NCI-H2227 treated with DMSO at 0.1 percent for 48 hours (cell line): ENCODE measurements at regions not wholly inside any gene's neighbourhood (a gene's known extent, or its start where the extent isn't known, plus 50 kb on each side); places are given as distances from the start of the nearest gene placed in this dataset.
"Not testable (repeated sequence)": the region's sequence is repeated elsewhere in the genome, so short reads cannot be mapped to it uniquely, and the experiment has no call there.

Source experiments
- DNase-seq: peaks from one replicate; lab custom pipeline; 2025; lab: John Stamatoyannopoulos, UW

DNA sequence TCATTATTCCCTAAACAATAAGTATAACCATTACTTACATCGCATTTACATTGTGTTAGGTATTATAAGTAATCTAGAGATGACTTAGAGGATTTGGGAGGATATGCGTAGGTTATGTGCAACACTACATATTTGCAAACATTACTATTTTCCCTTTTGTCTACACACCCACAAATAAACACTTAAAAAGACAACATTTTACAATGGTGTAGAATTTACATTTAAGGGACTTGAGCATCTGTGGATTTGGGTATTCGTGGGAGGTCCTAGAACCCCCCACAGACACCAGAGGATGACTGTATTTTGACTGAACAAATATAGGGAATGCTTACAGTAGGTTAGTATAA, 220.2 kb upstream of the MYO3A start:
- DNase-seq, result no peak

GRCh38 chr10:25724241-25724640, 209.8 kb upstream of the MYO3A start:
- DNase-seq, result no peak

DNA sequence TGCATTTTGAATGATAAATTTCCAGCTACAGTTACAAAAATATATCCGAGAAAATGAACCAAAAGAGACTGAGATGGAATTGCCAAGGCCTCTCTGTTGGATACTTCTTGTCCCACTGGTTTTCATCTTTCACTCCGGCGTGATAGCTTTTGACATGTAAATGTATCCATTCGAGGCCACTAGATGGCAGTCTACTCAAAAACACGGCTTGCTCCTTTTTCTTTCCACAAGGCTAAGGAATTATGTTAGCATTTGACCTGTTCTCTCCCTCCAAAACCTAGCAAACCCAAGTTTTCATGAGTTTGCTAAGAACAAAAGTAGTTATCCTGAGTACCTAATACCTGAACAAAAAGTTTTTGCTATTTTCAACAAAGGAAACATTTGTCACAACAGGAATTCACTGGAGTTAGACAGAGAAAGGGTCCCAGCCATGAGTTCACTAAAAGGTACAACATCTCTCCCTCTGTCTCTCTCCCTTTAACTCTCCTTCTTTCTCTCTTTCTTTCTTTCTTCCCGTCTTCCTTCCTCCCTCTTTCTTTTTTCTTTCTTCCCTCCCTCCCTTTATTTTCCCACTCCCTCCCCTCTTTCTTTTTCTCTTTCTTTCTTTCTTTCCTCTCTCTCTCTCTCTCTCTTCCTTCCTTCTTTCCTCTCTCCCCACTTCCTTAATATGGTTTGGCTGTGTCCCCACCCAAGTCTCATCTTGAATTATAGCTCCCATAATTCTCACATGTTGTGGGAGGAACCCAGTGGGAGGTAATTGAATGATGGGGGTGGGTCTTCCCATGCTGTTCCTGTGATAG, 207.9 kb upstream of the MYO3A start:
- DNase-seq, result peak; percentile 81

DNA sequence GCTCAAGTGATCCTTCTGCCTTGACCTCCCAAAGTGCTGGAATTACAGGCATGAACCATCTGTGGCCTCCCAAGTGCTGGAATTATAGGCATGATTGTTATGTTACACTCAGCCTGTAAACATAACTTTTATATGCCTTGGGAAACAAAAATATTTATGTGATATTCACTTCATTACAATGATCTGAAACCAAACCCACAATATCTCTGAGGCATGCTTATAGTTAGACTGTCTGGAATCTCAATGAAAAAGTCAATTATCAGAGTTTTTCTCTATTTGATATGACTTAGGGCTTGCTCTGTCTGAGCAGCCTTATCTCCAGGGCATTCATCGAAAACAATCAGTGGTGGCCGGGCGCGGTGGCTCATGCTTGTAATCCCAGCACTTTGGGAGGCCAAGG, 195.3 kb upstream of the MYO3A start:
- DNase-seq, result no peak

DNA sequence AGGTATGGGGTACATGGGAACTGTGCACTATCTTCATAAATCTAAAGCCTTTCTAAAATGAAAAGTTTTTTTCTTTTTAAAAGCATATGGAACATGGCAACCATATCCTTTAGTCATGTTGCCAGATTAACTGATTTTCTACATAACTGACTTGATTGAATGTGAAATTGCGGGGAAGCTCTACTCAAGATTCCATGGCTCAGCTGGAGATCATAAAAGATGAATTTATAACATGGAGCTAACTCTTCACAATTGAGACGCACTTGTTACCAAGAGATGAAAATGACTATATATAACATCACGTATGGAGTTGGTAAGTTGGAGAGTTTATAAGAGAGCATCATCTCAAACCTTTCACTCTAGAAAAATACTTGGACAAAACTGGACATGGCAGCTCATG, 190.2 kb upstream of the MYO3A start:
- DNase-seq, result no peak

DNA sequence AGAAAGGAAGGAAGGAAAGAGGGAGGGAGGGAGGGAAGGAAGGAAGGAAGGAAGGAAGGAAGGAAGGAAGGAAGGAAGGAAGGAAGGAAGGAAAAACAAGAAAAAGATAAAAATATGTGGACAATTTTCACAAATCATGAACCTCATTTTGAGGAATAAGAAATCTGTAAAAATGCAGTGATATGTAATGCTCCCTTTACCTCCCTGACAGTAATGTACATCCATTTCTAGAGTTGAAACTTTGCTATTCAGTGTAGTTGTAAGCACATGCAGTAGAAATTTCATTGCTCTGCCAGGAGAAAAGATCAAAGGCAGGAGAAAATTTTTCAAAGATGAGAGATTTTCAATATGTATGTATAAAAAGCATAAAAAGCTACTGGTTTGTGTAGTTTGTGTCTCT, 189.5 kb upstream of the MYO3A start:
- no peak for DNase-seq

GRCh38 chr10:25745976-25746375, 188.1 kb upstream of the MYO3A start:
- DNase-seq, result no peak

- DNase-seq, result no peak
These were observed 186.9 kb upstream of the MYO3A start for GRCh38 chr10:25747084-25747483.

- no peak for DNase-seq
These were observed 185.5 kb upstream of the MYO3A start for GRCh38 chr10:25748509-25748908.

DNA sequence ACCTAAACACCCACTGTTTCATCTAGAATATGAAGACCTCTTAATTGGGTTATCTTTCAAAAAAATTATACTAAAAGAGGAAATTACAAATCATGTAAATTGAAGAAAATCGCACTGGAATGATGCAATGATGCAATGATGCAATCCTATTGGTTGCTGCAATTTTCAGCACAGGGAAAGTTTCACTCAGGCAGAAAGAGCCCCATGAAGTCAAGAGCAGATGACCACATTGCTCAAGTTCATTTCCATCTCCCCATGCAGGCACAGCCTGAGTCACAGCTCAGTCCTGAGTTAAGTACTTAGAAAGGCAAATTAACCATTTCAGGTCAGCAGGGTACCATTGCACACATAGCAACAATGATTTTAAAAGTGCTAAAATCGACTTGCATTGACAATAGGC, 180.3 kb upstream of the MYO3A start:
- DNase-seq, result no peak

- not testable (repeated sequence) for DNase-seq
These were observed 178.2 kb upstream of the MYO3A start for GRCh38 chr10:25755874-25756273.

DNA sequence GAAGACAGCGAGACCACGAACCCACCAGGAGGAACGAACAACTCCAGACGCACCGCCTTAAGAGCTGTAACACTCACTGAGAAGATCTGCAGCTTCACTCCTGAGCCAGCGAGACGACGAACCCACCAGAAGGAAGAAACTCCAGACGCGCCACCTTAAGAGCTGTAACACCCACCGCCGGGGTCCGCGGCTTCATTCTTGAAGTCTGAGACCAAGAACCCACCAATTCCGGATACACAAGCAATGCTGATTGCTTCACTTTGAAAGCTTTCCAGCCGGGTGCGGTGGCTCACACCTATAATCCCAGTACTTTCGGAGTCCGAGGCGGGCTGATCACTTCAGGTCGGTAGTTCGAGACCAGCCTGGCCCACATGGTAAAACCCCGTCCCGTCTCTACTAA, 177.2 kb upstream of the MYO3A start:
- DNase-seq, result no peak

GRCh38 chr10:25758041-25758457, 176.0 kb upstream of the MYO3A start:
- peak; percentile 83 for DNase-seq

DNA sequence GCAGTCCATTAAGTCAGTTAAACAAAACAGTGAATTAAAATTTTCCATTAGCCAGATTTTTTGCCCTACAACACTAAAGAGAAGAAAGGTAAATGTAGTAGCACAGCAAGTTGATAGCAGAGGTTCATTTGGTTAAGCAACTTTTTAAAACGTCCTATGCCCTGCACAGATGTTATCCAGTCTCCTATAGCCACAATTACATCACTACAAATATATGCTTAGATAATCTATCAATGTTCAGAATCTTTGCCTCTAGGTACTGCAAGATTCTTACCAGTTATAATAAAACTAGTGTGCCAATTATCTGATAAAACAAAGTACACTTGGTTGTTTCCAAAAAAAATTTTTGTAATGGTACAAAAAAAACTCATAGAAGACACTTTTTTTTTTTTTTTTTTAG, 175.5 kb upstream of the MYO3A start:
- no peak for DNase-seq

DNA sequence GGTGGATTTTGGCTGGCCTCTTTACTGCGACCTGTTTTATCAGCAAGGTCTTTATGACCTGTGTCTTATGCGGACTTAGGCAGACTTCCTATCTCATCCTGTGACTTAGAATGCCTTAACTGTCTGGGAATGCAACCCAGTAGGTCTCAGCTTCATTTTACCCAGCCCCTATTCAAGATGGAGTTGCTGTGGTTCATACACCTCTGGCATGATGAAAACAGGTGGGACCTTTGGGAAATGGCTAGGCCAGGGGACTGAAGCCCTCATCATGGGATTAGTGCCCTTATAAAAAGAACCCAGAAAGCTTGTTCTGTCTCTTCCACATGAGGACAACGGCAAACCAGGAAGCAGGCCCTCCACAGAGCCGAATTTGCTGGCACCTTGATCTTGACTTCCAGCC, 172.1 kb upstream of the MYO3A start:
- no peak for DNase-seq

DNA sequence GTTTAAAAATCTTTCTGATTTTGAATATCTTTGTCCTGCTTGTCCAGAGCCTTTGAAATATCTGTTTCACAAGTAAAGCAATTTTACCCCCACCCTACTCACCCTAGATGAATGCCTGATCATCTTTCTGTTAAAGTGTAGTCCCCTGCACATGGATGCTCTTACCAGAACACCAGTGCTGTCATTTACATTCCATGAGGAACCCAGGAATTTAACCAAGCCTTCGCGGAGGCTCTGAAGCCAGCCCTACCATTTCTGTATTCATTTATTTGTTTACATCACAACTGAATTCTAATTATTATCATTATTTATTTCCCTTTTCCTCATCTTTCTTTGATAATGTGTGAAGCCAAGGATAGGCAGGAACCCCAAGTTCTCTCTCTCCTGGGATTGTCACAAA, 167.8 kb upstream of the MYO3A start:
- no peak for DNase-seq

DNA sequence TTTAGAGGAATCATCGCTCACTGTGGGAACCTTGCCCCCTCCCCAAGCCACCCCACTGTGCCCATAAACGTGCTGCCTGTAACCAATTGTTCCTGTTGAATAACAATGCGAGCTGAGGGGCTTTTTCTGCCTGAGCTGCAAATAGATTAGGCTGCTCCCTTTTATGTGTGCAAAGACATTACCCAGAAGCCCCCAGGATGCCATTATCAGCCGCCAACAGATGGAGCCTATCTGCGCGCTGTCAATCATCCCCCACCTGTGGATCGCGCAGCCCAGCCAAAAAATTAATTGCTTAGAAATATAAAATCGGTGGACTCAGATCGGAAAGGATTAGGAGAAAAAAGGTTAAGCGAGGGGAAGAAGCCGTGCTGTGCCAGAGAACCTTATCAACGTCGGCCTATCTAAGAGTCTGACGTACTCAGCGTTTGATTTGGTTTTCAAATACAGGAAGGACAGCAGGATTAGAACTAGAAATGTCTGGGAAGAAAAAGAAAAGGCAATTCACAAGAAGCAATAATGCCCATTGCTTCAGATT, 167.3 kb upstream of the MYO3A start:
- peak; percentile 77 for DNase-seq

GRCh38 chr10:25768167-25768566, 165.9 kb upstream of the MYO3A start:
- DNase-seq, result no peak

DNA sequence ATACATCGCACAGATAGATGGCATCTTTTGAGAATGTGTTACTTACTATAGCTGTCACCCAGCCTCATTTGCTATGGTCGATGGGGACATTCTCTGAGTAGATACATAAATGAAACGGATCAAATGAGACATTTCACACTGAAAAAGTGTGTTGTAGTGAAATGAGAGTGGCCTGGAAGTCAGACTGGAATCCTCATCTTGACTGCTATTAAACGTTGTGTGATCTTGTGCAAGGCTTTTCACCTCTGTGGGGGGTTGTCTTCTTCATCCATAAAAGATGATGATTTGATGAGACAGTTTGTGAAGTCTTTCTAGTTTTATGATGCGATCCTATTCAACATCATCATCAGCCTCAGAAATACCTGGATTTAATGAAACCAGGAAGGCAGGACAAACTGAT, 155.4 kb upstream of the MYO3A start:
- DNase-seq, result no peak

- DNase-seq, result no peak
These were observed 147.9 kb upstream of the MYO3A start for GRCh38 chr10:25786161-25786560.

- DNase-seq, result no peak
These were observed 147.1 kb upstream of the MYO3A start for GRCh38 chr10:25786899-25787298.

- no peak for DNase-seq
These were observed 136.1 kb upstream of the MYO3A start for GRCh38 chr10:25797888-25798429.

DNA sequence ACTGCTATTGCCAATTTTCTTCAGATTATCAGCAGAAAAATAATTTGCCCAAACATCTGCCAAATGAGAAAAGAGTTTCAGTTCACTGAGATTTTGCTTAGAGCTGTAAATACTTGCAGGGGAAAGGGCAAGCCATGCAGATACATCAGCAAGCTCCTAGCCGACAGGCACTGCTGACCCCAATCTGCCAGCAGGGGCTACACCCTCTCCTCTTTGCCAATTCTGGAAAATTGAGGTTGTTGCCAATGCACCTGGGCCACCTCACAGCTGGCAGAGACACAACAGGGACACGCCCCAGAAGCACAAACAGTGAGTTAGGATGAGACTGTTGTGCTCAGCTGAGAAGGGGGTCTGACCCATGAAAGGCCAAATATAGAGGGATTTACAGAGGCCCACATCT, 129.5 kb upstream of the MYO3A start:
- peak; percentile 98 for DNase-seq

GRCh38 chr10:25805986-25806385, 128.0 kb upstream of the MYO3A start:
- no peak for DNase-seq
